ENCODE measurements at regions not wholly inside any gene's neighbourhood (a gene's known extent, or its start where the extent isn't known, plus 50 kb on each side); places are given as distances from the start of the nearest gene placed in this dataset.

DNA sequence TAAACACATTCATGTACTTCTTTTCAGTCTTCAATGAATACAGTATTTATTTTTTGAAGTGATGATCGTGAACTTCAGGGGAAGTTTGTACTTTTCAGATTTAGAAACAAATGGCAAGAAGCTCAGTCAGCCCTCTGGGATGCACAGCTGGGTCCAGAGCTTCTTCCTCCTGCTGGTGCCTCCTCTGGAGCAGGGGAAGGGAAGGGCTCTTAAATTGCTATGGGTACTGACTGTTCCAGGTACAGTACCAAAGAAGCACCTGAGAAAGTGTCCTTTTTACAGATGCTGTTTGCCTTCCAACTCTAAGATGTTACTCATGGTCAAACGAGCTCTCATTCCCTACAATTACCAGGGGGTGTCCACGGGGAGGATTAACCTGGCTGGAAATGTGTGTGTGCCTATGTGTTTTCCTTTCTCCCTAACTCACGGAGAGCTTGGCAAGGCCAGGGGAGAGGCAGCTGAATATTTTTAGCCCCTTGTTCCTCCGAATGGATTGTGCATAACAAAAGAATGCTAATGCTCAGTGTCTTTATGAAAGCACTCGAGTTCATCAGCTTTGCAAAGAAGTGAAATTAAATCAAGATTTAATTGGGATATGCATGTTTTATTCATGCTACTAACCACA lies 313.7 kb upstream of the CADM1 start:
- H3K27ac ChIP-seq (ENCODE audit: low read depth, low read length): no peak overlapping the region
- peaks cover 0 to 3% (median 0%) of the 10 kb centered on the region in 3 donors for H3K27me3 ChIP-seq (ENCODE audit: control insufficient read depth in 3 of 3, insufficient read depth in 3 of 3, low read length in 3 of 3)
- H3K4me1 ChIP-seq (ENCODE audit: control insufficient read depth in 3 of 3, insufficient read depth in 3 of 3, low read length in 3 of 3): no peaks in the 10 kb centered on the region
- no peak overlapping the region for H3K4me3 ChIP-seq (ENCODE audit: low read length in 3 of 3)
- no peaks in the 10 kb centered on the region for H3K36me3 ChIP-seq (ENCODE audit: control insufficient read depth in 3 of 3, insufficient read depth in 3 of 3, low read length in 3 of 3)
- peaks cover 0 to 7% (median 0%) of the 10 kb centered on the region in 3 donors for H3K9me3 ChIP-seq (ENCODE audit: control insufficient read depth in 3 of 3, low read length in 3 of 3)
- H3K9ac ChIP-seq (ENCODE audit: low read depth in 1 of 3, low read length in 3 of 3): no peak overlapping the region

- H3K36me3 ChIP-seq (ENCODE audit: control insufficient read depth in 3 of 3, insufficient read depth in 3 of 3, low read length in 3 of 3): no peaks in the 10 kb centered on the region
- no peaks in the 10 kb centered on the region for H3K27me3 ChIP-seq (ENCODE audit: control insufficient read depth in 3 of 3, insufficient read depth in 3 of 3, low read length in 3 of 3)
- H3K9me3 ChIP-seq (ENCODE audit: control insufficient read depth in 3 of 3, low read length in 3 of 3): peaks cover 4 to 10% (median 7%) of the 10 kb centered on the region in 3 donors
- no peak overlapping the region for H3K4me3 ChIP-seq (ENCODE audit: low read length in 3 of 3)
- H3K27ac ChIP-seq (ENCODE audit: low read depth, low read length): no peak overlapping the region
- H3K9ac ChIP-seq (ENCODE audit: low read depth in 1 of 3, low read length in 3 of 3): no peak overlapping the region
- no peaks in the 10 kb centered on the region for H3K4me1 ChIP-seq (ENCODE audit: control insufficient read depth in 3 of 3, insufficient read depth in 3 of 3, low read length in 3 of 3)
These were observed 304.2 kb upstream of the CADM1 start for GRCh38 chr11:115808351-115808940.

DNA sequence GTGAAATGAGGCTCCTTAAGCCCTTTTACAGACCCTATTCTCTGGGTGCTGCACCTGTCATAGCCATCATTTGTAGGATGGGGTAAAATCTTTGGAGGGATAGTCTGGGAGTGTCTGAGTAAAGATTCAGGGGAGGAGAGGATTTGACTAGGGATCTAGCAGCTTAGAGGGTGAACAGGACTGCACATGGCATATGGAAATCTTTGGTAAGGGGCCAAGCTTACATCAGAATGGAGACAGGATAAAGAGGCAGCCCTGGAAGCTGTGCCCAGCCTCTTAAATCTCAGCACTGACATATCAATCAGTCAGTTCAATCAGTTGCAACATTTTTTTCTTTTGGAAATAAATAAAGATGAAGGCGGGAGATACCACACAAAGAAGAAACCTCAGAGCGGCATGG lies 301.8 kb upstream of the CADM1 start:
- H3K27ac ChIP-seq (ENCODE audit: low read depth, low read length): no peak overlapping the region
- H3K4me1 ChIP-seq (ENCODE audit: control insufficient read depth in 3 of 3, insufficient read depth in 3 of 3, low read length in 3 of 3): no peaks in the 10 kb centered on the region
- no peak overlapping the region for H3K4me3 ChIP-seq (ENCODE audit: low read length in 3 of 3)
- no peak overlapping the region for H3K9ac ChIP-seq (ENCODE audit: low read depth in 1 of 3, low read length in 3 of 3)
- H3K9me3 ChIP-seq (ENCODE audit: control insufficient read depth in 3 of 3, low read length in 3 of 3): peaks cover 4 to 10% (median 7%) of the 10 kb centered on the region in 3 donors
- no peaks in the 10 kb centered on the region for H3K27me3 ChIP-seq (ENCODE audit: control insufficient read depth in 3 of 3, insufficient read depth in 3 of 3, low read length in 3 of 3)
- H3K36me3 ChIP-seq (ENCODE audit: control insufficient read depth in 3 of 3, insufficient read depth in 3 of 3, low read length in 3 of 3): no peaks in the 10 kb centered on the region

DNA sequence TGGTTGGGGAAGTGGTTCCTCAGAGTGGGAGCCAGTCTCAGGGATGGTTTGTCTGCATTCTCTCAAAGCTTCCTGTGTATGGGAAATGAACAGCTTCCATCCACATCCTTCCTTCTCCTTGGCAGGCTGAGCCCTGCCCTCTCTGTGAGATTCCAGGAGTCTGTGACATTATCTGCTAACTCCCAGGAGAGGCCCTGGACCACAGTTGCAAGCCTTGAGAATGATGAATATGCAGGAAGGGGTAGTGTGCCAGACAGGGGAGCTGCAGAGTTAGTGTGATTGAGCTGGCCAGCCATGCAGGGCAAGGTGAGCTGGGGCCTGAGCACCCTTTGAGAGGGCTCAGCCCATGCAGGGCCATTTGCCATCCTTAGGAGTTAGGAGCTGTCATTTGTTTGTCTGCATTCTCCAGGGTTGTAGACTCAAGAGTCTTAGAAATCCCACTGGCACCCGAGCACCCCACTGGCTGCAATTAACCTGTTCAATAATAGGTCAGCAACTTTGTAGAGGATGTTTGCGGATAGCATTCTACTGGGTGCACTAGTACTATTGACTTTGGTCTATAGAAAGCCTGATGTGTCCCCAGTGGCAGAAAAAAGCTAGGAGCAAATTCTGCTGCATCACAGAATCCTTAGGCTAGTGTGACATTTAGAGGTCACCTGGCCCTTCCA lies 299.0 kb upstream of the CADM1 start:
- no peaks in the 10 kb centered on the region for H3K36me3 ChIP-seq (ENCODE audit: control insufficient read depth in 3 of 3, insufficient read depth in 3 of 3, low read length in 3 of 3)
- H3K27ac ChIP-seq (ENCODE audit: low read depth, low read length): no peak overlapping the region
- H3K27me3 ChIP-seq (ENCODE audit: control insufficient read depth in 3 of 3, insufficient read depth in 3 of 3, low read length in 3 of 3): no peaks in the 10 kb centered on the region
- no peak overlapping the region for H3K9ac ChIP-seq (ENCODE audit: low read depth in 1 of 3, low read length in 3 of 3)
- peaks cover 2 to 4% (median 3%) of the 10 kb centered on the region in 3 donors for H3K9me3 ChIP-seq (ENCODE audit: control insufficient read depth in 3 of 3, low read length in 3 of 3)
- no peaks in the 10 kb centered on the region for H3K4me1 ChIP-seq (ENCODE audit: control insufficient read depth in 3 of 3, insufficient read depth in 3 of 3, low read length in 3 of 3)
- H3K4me3 ChIP-seq (ENCODE audit: low read length in 3 of 3): no peak overlapping the region

GRCh38 chr11:115802641-115803040 lies 298.4 kb upstream of the CADM1 start:
- Histone ChIP-seq H3K36me3 (ENCODE audit: control insufficient read depth in 3 of 3, insufficient read depth in 3 of 3, low read length in 3 of 3) (no peaks in the 10 kb centered on the region), H3K9me3 (ENCODE audit: control insufficient read depth in 3 of 3, low read length in 3 of 3) (peaks cover 0 to 3% (median 0%) of the 10 kb centered on the region in 3 donors), H3K27ac (ENCODE audit: low read depth, low read length) (no peak overlapping the region), H3K4me3 (ENCODE audit: low read length in 3 of 3) (no peak overlapping the region), H3K27me3 (ENCODE audit: control insufficient read depth in 3 of 3, insufficient read depth in 3 of 3, low read length in 3 of 3) (no peaks in the 10 kb centered on the region), H3K9ac (ENCODE audit: low read depth in 1 of 3, low read length in 3 of 3) (no peak overlapping the region), H3K4me1 (ENCODE audit: control insufficient read depth in 3 of 3, insufficient read depth in 3 of 3, low read length in 3 of 3) (no peaks in the 10 kb centered on the region)

DNA sequence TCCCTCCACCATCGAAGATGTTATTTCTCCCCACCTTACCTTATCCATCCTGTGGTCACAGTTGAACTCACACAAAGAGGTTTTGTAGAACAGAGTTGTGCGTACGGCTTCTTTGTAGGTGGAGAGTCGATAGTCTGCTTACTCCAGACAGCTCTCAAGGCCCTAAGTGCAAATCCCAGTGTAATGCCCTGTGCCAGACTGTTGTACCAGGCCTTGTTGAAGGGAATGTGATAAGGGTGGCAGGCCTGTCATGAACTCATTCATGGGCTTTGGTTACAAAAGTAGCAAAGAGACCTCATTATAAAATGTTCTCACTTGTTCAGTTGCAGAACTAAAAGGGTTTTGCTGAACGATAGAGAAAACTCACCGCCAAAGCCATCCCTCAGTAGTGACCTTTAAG lies 288.7 kb upstream of the CADM1 start:
- Histone ChIP-seq H3K4me3 (ENCODE audit: low read length in 3 of 3) (no peak overlapping the region), H3K4me1 (ENCODE audit: control insufficient read depth in 3 of 3, insufficient read depth in 3 of 3, low read length in 3 of 3) (no peaks in the 10 kb centered on the region), H3K9ac (ENCODE audit: low read depth in 1 of 3, low read length in 3 of 3) (no peak overlapping the region), H3K27ac (ENCODE audit: low read depth, low read length) (no peak overlapping the region), H3K36me3 (ENCODE audit: control insufficient read depth in 3 of 3, insufficient read depth in 3 of 3, low read length in 3 of 3) (no peaks in the 10 kb centered on the region), H3K9me3 (ENCODE audit: control insufficient read depth in 3 of 3, low read length in 3 of 3) (no peaks in the 10 kb centered on the region), H3K27me3 (ENCODE audit: control insufficient read depth in 3 of 3, insufficient read depth in 3 of 3, low read length in 3 of 3) (no peaks in the 10 kb centered on the region)

GRCh38 chr11:115787302-115787701 lies 283.1 kb upstream of the CADM1 start:
- H3K27ac ChIP-seq (ENCODE audit: low read depth, low read length): no peak overlapping the region
- H3K27me3 ChIP-seq (ENCODE audit: control insufficient read depth in 3 of 3, insufficient read depth in 3 of 3, low read length in 3 of 3): no peaks in the 10 kb centered on the region
- no peaks in the 10 kb centered on the region for H3K4me1 ChIP-seq (ENCODE audit: control insufficient read depth in 3 of 3, insufficient read depth in 3 of 3, low read length in 3 of 3)
- H3K4me3 ChIP-seq (ENCODE audit: low read length in 3 of 3): no peak overlapping the region
- H3K9ac ChIP-seq (ENCODE audit: low read depth in 1 of 3, low read length in 3 of 3): no peak overlapping the region
- peaks cover 0 to 2% (median 0%) of the 10 kb centered on the region in 3 donors for H3K9me3 ChIP-seq (ENCODE audit: control insufficient read depth in 3 of 3, low read length in 3 of 3)
- H3K36me3 ChIP-seq (ENCODE audit: control insufficient read depth in 3 of 3, insufficient read depth in 3 of 3, low read length in 3 of 3): no peaks in the 10 kb centered on the region

- peaks cover 0 to 3% (median 0%) of the 10 kb centered on the region in 3 donors for H3K9me3 ChIP-seq (ENCODE audit: control insufficient read depth in 3 of 3, low read length in 3 of 3)
- H3K4me1 ChIP-seq (ENCODE audit: control insufficient read depth in 3 of 3, insufficient read depth in 3 of 3, low read length in 3 of 3): no peaks in the 10 kb centered on the region
- H3K4me3 ChIP-seq (ENCODE audit: low read length in 3 of 3): no peak overlapping the region
- H3K9ac ChIP-seq (ENCODE audit: low read depth in 1 of 3, low read length in 3 of 3): no peak overlapping the region
- no peaks in the 10 kb centered on the region for H3K27me3 ChIP-seq (ENCODE audit: control insufficient read depth in 3 of 3, insufficient read depth in 3 of 3, low read length in 3 of 3)
- no peak overlapping the region for H3K27ac ChIP-seq (ENCODE audit: low read depth, low read length)
- H3K36me3 ChIP-seq (ENCODE audit: control insufficient read depth in 3 of 3, insufficient read depth in 3 of 3, low read length in 3 of 3): no peaks in the 10 kb centered on the region
These were observed 280.7 kb upstream of the CADM1 start for GRCh38 chr11:115784796-115785521.

- Histone ChIP-seq H3K9ac (ENCODE audit: low read depth in 1 of 3, low read length in 3 of 3) (no peak overlapping the region), H3K9me3 (ENCODE audit: control insufficient read depth in 3 of 3, low read length in 3 of 3) (peaks cover 0 to 3% (median 0%) of the 10 kb centered on the region in 3 donors), H3K36me3 (ENCODE audit: control insufficient read depth in 3 of 3, insufficient read depth in 3 of 3, low read length in 3 of 3) (no peaks in the 10 kb centered on the region), H3K4me3 (ENCODE audit: low read length in 3 of 3) (no peak overlapping the region), H3K4me1 (ENCODE audit: control insufficient read depth in 3 of 3, insufficient read depth in 3 of 3, low read length in 3 of 3) (peaks cover 0 to 6% (median 0%) of the 10 kb centered on the region in 3 donors), H3K27me3 (ENCODE audit: control insufficient read depth in 3 of 3, insufficient read depth in 3 of 3, low read length in 3 of 3) (no peaks in the 10 kb centered on the region), H3K27ac (ENCODE audit: low read depth, low read length) (no peak overlapping the region)
These were observed 276.6 kb upstream of the CADM1 start for GRCh38 chr11:115780646-115781362.

Measured in skeletal muscle tissue (tissue), 3 donors.